BLaER1 (cell line): ENCODE measurements at regions not wholly inside any gene's neighbourhood (a gene's known extent, or its start where the extent isn't known, plus 50 kb on each side); places are given as distances from the start of the nearest gene placed in this dataset.

Experiments used
- H3K27ac ChIP-seq: shearing (Covaris generic); formaldehyde crosslinking; 2 replicates; pipeline ENCODE4 v1.8.1; 2022
- H3K27me3 ChIP-seq: shearing (Covaris generic); formaldehyde crosslinking; 2 replicates; pipeline ENCODE4 v1.8.1; 2022
- H3K36me3 ChIP-seq: shearing (Covaris generic); formaldehyde crosslinking; 2 replicates; pipeline ENCODE4 v1.8.1; 2022
- H3K4me1 ChIP-seq: shearing (Covaris generic); formaldehyde crosslinking; 2 replicates; pipeline ENCODE4 v1.8.1; 2022
- H3K4me2 ChIP-seq: shearing (Covaris generic); formaldehyde crosslinking; 2 replicates; pipeline ENCODE4 v1.8.1; 2022
- H3K4me3 ChIP-seq: shearing (Covaris generic); formaldehyde crosslinking; 2 replicates; pipeline ENCODE4 v1.8.1; 2022
- H3K9ac ChIP-seq: shearing (Covaris generic); formaldehyde crosslinking; 2 replicates; pipeline ENCODE4 v1.8.1; 2022
- H3K9me3 ChIP-seq: shearing (Covaris generic); formaldehyde crosslinking; 2 replicates; pipeline ENCODE4 v1.8.1; 2022
- H4K20me1 ChIP-seq: shearing (Covaris generic); formaldehyde crosslinking; 2 replicates; pipeline ENCODE4 v1.8.1; 2022
- Cebpa-rat ChIP-seq: shearing (Covaris generic); IDR thresholded peaks from 2 replicates; pipeline ENCODE4 v1.8.1; 2022

DNA sequence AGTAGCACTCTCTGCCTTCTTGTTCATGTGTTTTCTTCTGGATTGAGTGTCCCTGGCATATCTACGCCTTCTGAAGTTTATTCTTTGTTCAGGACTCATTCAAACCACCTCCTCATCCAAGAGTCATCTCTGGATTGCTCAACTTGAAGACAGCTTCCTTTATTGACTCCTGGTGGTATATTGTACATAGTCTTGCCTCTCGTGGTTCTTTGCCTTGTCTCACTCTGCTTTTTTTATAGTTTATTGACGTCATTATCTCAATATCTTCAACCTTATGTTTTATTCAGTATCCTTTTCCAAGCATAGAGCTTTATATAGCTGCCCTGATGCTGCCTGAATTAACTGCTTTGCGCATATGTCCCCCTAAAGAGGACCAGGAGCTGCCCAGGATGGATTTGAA is 161.7 kb downstream of the INSIG2 start:
- no peak overlapping the region for H3K27ac ChIP-seq
- no peak overlapping the region for H3K4me2 ChIP-seq
- H3K9me3 ChIP-seq = no peaks in the 10 kb centered on the region
- H3K27me3 ChIP-seq = no peaks in the 10 kb centered on the region
- H3K4me3 ChIP-seq = no peak overlapping the region
- no peak for TF ChIP-seq Cebpa-rat
- H3K36me3 ChIP-seq = no peaks in the 10 kb centered on the region
- H4K20me1 ChIP-seq = no peaks in the 10 kb centered on the region
- no peak overlapping the region for H3K9ac ChIP-seq
- no peaks in the 10 kb centered on the region for H3K4me1 ChIP-seq

DNA sequence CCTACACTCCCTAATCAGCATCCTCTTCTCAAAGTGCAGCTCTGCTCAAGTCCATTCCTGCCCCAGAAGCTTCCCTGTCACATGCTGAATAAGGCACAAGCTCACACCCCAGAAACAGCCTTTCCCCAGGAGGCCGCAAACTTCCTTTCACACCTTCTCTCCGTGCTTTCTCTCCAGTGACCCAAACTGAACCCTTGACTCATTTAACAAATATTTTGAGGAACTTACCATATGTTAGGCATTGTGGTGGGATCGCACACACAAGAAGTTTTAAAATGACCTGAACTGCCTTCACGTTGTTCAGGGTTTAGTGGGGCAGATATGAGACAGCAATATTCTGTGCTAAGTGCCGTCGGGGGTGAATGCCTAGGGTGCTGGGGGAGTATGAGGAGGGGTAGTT is 161.3 kb downstream of the INSIG2 start:
- Histone ChIP-seq H3K27me3 (no peaks in the 10 kb centered on the region), H3K9ac (no peak overlapping the region), H3K4me2 (no peak overlapping the region), H4K20me1 (no peaks in the 10 kb centered on the region), H3K4me3 (no peak overlapping the region), H3K36me3 (no peaks in the 10 kb centered on the region), H3K9me3 (no peaks in the 10 kb centered on the region), H3K4me1 (no peaks in the 10 kb centered on the region), H3K27ac (no peak overlapping the region)
- no peak for TF ChIP-seq Cebpa-rat

DNA sequence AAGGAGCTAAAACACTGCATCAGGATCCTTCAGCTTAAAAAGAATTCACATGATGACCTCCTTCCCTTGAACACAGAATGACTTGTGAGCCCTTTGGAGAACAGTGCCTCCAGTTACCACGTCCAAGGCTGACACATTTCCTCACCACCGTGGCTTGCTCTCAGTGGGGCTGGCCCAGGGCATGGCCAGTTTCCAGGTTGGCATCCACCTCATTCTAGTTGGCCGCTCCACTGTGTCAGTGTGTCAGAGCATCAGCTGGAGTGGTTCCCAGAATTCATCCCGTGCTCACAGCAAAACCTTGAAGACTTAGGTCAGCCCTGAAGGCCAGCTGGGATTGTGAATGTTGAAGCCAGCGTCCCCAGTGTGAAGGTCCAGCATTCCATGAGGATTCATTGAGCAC is 158.5 kb downstream of the INSIG2 start:
- Histone ChIP-seq H3K36me3 (no peaks in the 10 kb centered on the region), H3K9ac (no peak overlapping the region), H3K4me2 (no peak overlapping the region), H3K4me3 (no peak overlapping the region), H3K4me1 (no peaks in the 10 kb centered on the region), H3K27me3 (no peaks in the 10 kb centered on the region), H4K20me1 (no peaks in the 10 kb centered on the region), H3K27ac (no peak overlapping the region), H3K9me3 (no peaks in the 10 kb centered on the region)
- no peak for TF ChIP-seq Cebpa-rat

DNA sequence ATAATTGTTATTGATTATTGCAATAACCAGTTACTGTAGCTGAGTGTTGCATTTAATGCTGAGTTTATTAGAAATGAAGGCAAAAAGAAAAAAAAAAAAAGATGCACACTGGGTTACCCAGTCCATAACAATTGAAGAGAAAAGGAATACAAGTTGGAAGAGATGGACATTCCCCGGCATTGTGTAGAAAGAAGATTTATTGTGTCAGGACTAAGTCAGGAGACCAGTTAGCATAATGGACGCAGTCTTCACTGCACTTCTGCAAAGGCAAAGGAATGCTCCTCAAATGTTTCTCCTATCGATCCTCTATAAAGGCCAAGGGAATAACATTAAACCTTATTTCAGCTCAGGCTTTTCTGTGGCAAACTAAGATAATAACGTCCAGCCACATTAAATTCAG is 157.8 kb downstream of the INSIG2 start:
- Histone ChIP-seq H3K4me3 (no peak overlapping the region), H3K27me3 (no peaks in the 10 kb centered on the region), H3K9me3 (no peaks in the 10 kb centered on the region), H3K9ac (no peak overlapping the region), H3K27ac (no peak overlapping the region), H3K4me1 (no peaks in the 10 kb centered on the region), H3K4me2 (no peak overlapping the region), H4K20me1 (no peaks in the 10 kb centered on the region), H3K36me3 (no peaks in the 10 kb centered on the region)
- TF ChIP-seq Cebpa-rat = no peak

DNA sequence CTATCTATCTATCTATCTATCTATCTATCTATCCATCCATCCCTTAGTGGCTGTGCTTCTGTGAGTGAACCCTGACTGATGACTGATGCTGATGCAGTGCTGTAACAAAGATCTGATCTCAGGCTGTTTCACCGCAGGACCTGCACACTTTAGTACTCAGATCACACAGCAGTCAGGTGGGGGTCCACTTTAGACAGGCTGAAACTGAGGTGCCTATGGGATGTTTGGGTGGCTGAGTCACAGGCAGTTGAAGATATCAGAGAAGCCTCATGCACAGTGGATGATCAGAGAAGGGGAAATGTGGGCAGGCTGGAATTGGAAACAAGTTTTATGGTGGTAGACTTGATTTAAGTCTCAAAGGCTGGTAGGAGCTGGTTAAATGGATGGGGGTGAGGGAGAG is 156.4 kb downstream of the INSIG2 start:
- no peak for TF ChIP-seq Cebpa-rat
- H3K4me2 ChIP-seq = no peak overlapping the region
- no peak overlapping the region for H3K9ac ChIP-seq
- H3K9me3 ChIP-seq = no peaks in the 10 kb centered on the region
- H3K27ac ChIP-seq = no peak overlapping the region
- H3K36me3 ChIP-seq = no peaks in the 10 kb centered on the region
- no peaks in the 10 kb centered on the region for H3K27me3 ChIP-seq
- H3K4me3 ChIP-seq = no peak overlapping the region
- no peaks in the 10 kb centered on the region for H3K4me1 ChIP-seq
- no peaks in the 10 kb centered on the region for H4K20me1 ChIP-seq

DNA sequence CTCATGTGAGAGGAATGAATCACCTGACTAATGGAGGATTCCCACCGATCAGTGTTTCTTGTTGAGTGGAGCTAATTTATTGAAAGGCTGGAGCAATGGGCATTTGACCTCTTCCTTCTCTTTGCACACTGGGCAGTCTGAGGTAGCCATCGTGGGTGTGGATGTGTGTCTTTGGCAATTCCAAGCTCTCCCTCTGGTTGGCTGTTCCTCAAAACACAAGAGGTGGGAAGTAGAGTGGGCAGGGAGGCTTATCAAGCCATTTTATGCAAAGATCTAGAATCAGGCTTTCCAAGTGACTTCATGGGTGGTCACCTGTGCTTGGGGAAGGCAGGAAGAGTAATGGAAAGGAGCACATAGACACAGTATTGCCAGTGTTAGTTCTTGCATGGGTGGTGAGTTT is 154.8 kb downstream of the INSIG2 start:
- no peak for TF ChIP-seq Cebpa-rat
- Histone ChIP-seq H4K20me1 (no peaks in the 10 kb centered on the region), H3K9me3 (peaks cover 5% of the 10 kb centered on the region; the same call in 1 of the 2 replicates), H3K4me1 (no peaks in the 10 kb centered on the region), H3K36me3 (no peaks in the 10 kb centered on the region), H3K4me3 (no peak overlapping the region), H3K4me2 (no peak overlapping the region), H3K9ac (no peak overlapping the region), H3K27me3 (no peaks in the 10 kb centered on the region), H3K27ac (no peak overlapping the region)

DNA sequence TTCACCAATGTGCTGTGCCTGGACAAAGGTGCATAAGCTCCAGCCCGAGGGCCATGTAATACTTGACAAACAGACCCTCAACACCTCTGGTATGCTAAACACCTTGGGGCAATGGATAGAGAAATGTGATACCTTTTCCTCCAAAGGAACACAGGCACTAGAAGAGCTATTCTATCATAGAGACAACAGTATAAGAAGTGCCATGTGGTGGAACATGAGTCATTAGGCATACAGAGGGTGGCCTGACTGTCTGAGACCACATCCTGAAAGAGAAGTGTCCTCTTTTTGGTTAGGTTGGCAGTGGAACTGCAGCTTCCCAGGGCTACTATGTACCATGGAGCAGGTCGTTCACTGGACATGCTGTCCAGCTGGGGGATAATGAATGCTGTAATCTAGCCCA is 153.9 kb downstream of the INSIG2 start:
- Histone ChIP-seq H3K4me3 (no peak overlapping the region), H3K9me3 (peaks cover 5% of the 10 kb centered on the region; the same call in 1 of the 2 replicates), H3K4me1 (no peaks in the 10 kb centered on the region), H3K27ac (no peak overlapping the region), H3K9ac (no peak overlapping the region), H4K20me1 (no peaks in the 10 kb centered on the region), H3K36me3 (no peaks in the 10 kb centered on the region), H3K4me2 (no peak overlapping the region), H3K27me3 (no peaks in the 10 kb centered on the region)
- TF ChIP-seq Cebpa-rat = no peak

DNA sequence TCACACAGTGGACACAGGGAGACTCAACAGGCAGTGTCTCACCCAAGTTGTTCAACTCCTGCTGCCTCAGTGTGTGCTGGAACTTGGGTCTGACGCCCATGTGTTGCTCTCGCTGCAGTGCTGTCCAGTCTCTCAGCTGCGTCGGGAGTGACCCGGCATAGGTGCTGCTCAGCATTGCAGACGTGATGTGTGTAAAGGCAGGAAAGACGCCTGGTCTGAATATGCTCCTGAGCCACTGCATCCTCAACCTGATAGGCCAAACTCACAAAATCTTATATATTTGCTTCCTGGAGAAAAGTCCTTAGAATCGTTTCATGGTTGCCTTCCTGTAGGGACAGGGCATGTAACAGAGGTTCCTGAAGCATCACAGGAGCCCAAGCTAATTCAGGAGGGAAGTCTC is 152.9 kb downstream of the INSIG2 start:
- Histone ChIP-seq H3K4me1 (no peaks in the 10 kb centered on the region), H3K36me3 (no peaks in the 10 kb centered on the region), H3K4me2 (no peak overlapping the region), H3K9ac (no peak overlapping the region), H3K27me3 (no peaks in the 10 kb centered on the region), H3K4me3 (no peak overlapping the region), H4K20me1 (no peaks in the 10 kb centered on the region), H3K9me3 (peaks cover 5% of the 10 kb centered on the region; the same call in 1 of the 2 replicates), H3K27ac (no peak overlapping the region)
- no peak for TF ChIP-seq Cebpa-rat

DNA sequence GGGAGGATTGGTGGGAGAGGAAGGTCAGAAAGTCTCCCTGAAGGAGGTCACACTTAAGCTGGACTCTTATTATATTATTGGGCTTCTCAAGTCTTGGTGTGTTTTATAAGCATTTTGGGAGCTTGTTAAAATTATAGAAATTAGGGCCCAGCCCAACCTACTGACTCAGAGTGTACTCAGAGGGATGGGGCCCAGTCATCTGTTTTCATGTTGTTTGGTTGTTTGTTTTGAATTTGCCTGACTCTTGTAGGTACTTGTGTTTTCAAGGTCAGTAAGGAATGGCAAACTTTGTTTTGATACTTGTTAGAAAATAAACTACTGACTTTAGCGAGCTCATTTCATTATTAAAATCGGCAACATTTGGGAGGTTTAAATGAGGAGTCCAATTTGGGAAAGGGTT is 152.0 kb downstream of the INSIG2 start:
- H3K9ac ChIP-seq = no peak overlapping the region
- H3K4me3 ChIP-seq = no peak overlapping the region
- no peaks in the 10 kb centered on the region for H4K20me1 ChIP-seq
- no peaks in the 10 kb centered on the region for H3K4me1 ChIP-seq
- no peak overlapping the region for H3K27ac ChIP-seq
- peaks cover 5% of the 10 kb centered on the region; the same call in 1 of the 2 replicates for H3K9me3 ChIP-seq
- no peak overlapping the region for H3K4me2 ChIP-seq
- H3K36me3 ChIP-seq = no peaks in the 10 kb centered on the region
- H3K27me3 ChIP-seq = no peaks in the 10 kb centered on the region
- TF ChIP-seq Cebpa-rat = no peak

DNA sequence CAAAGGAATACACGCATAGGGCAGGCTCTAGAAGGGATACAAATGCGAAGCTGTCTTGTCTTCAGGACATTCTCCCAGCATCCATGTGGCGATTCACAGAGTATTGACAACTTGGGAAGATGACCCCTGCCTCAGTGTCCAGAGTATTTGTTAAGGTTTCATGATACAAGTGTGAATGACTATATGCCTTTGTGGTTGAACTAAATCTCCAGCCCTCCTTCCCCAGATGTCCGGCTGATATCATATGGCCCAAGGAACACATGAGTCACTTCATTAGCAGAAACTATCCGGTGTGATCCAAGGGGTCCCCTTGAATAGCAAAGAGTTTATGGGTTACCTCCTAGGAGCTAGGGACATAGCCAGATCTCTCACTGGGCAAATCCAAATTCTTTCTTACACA is 151.0 kb downstream of the INSIG2 start:
- Histone ChIP-seq H3K9me3 (peaks cover 5% of the 10 kb centered on the region; the same call in 1 of the 2 replicates), H3K4me2 (no peak overlapping the region), H3K27ac (no peak overlapping the region), H3K4me1 (no peaks in the 10 kb centered on the region), H3K36me3 (no peaks in the 10 kb centered on the region), H3K27me3 (no peaks in the 10 kb centered on the region), H3K4me3 (no peak overlapping the region), H3K9ac (no peak overlapping the region), H4K20me1 (no peaks in the 10 kb centered on the region)
- TF ChIP-seq Cebpa-rat = no peak

DNA sequence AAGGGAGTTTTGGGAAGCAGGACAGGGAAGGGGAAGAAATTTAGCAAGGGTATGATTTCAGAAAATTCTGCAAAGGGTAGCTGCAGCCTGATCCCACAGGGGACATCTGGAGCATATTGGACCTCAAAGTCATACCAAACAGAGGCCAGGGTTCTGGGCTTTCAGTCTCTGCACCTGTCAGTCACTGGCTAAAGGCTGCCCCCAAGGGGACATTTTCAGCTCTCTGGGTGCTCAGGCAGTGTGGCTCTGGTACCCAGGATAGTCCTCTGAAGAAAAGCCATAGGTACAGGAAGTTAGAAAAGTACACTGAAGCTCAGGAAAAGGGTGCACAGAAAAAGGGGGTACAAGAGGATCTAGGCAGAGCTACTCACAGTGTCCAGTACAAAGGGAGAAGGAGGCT is 149.2 kb downstream of the INSIG2 start:
- no peak overlapping the region for H3K9ac ChIP-seq
- H3K4me1 ChIP-seq = peaks cover 10% of the 10 kb centered on the region
- H4K20me1 ChIP-seq = no peaks in the 10 kb centered on the region
- no peaks in the 10 kb centered on the region for H3K36me3 ChIP-seq
- peaks cover 5% of the 10 kb centered on the region; the same call in 1 of the 2 replicates for H3K9me3 ChIP-seq
- TF ChIP-seq Cebpa-rat = no peak
- no peak overlapping the region for H3K27ac ChIP-seq
- no peak overlapping the region for H3K4me2 ChIP-seq
- H3K4me3 ChIP-seq = no peak overlapping the region
- H3K27me3 ChIP-seq = no peaks in the 10 kb centered on the region
